H1 (cell line): ENCODE measurements at regions not wholly inside any gene's neighbourhood (a gene's known extent, or its start where the extent isn't known, plus 50 kb on each side); places are given as distances from the start of the nearest gene placed in this dataset.

Source experiments
- ATF3 ChIP-seq: IDR thresholded peaks from 2 replicates; pipeline ENCODE4 v1.6.1; 2011; ENCODE audit warnings: low read depth, mild to moderate bottlenecking, low read length; ENCODE audit not compliant: insufficient read depth
- BCL11A ChIP-seq, 2 experiments: IDR thresholded peaks; one replicate each; pipeline ENCODE4 v1.6.1; 2011; ENCODE audit warnings: low read depth in 2 of 2, low read length in 2 of 2, mild to moderate bottlenecking in 2 of 2
- CEBPB ChIP-seq: IDR thresholded peaks from 2 replicates; pipeline ENCODE4 v1.6.1; 2012; ENCODE audit warnings: low read depth, low read length
- CREB1 ChIP-seq: IDR thresholded peaks from 2 replicates; pipeline ENCODE4 v1.6.1; 2012; ENCODE audit warnings: inconsistent platforms
- CTBP2 ChIP-seq: IDR thresholded peaks from 2 replicates; pipeline ENCODE4 v1.7.0; 2011; ENCODE audit warnings: borderline replicate concordance, mild to moderate bottlenecking, moderate library complexity, mixed read lengths, low read length; ENCODE audit not compliant: insufficient read depth, insufficient read length
- EGR1 ChIP-seq: IDR thresholded peaks from 2 replicates; pipeline ENCODE4 v1.6.1; 2011; ENCODE audit warnings: low read depth, low read length, borderline replicate concordance
- EZH2 ChIP-seq: fragments of 200-600 bp; sonication (generic); IDR thresholded peaks from 2 replicates; pipeline ENCODE4 v1.7.1; 2012; ENCODE audit warnings: low read depth, mild to moderate bottlenecking, moderate library complexity, low read length, inconsistent platforms; ENCODE audit not compliant: severe bottlenecking
- GABPA ChIP-seq: IDR thresholded peaks from 2 replicates; pipeline ENCODE4 v1.6.1; 2011; ENCODE audit warnings: mild to moderate bottlenecking, low read length, moderate library complexity, borderline replicate concordance; ENCODE audit not compliant: insufficient read depth
- GTF2F1 ChIP-seq: IDR thresholded peaks from 2 replicates; pipeline ENCODE4 v1.6.1; 2012; ENCODE audit warnings: low read depth, low read length, improper control_type of control experiment, borderline replicate concordance
- HDAC2 ChIP-seq, 2 experiments: fragments of 300-600 bp in 1 of 2; sonication (generic) in 1 of 2; IDR thresholded peaks; 2 replicates each; pipeline ENCODE4 v1.6.1; 2011 to 2012; ENCODE audit warnings: low read depth in 2 of 2, low read length in 2 of 2, mild to moderate bottlenecking in 2 of 2, moderate library complexity in 2 of 2, borderline replicate concordance in 1 of 2, inconsistent platforms in 1 of 2
- KDM4A ChIP-seq: IDR thresholded peaks from one replicate; pipeline ENCODE4 v1.7.1; 2012; ENCODE audit warnings: low read depth, mild to moderate bottlenecking, moderate library complexity, low read length, inconsistent platforms; ENCODE audit not compliant: severe bottlenecking
- KDM5A ChIP-seq: fragments of 200-600 bp; IDR thresholded peaks from 2 replicates; pipeline ENCODE4 v1.7.1; 2012; ENCODE audit warnings: mild to moderate bottlenecking, low read length, inconsistent platforms, mixed read lengths
- MAFK ChIP-seq: IDR thresholded peaks from 2 replicates; pipeline ENCODE4 v1.6.1; 2012; ENCODE audit warnings: low read depth, mild to moderate bottlenecking, improper control_type of control experiment, low read length
- POLR2AphosphoS5 ChIP-seq: IDR thresholded peaks from 2 replicates; pipeline ENCODE4 v1.6.1; 2011; ENCODE audit warnings: low read depth, low read length
- POU5F1 ChIP-seq: IDR thresholded peaks from 2 replicates; pipeline ENCODE4 v1.6.1; 2011; ENCODE audit warnings: low read depth, mild to moderate bottlenecking, low read length, moderate library complexity
- RAD21 ChIP-seq, 2 experiments: IDR thresholded peaks in 1 of 2; conservative IDR thresholded peaks in 1 of 2; 2 replicates each; pipeline ENCODE4 v1.6.1; 2011; ENCODE audit warnings: low read depth in 2 of 2, low read length in 2 of 2, improper control_type of control experiment in 1 of 2, inconsistent platforms in 1 of 2, mild to moderate bottlenecking in 1 of 2, moderate library complexity in 1 of 2
- RXRA ChIP-seq: IDR thresholded peaks from 2 replicates; pipeline ENCODE4 v1.6.1; 2011; ENCODE audit warnings: low read depth, mild to moderate bottlenecking, low read length, moderate library complexity; ENCODE audit not compliant: insufficient read depth
- SAP30 ChIP-seq: fragments of 300-600 bp; sonication (generic); IDR thresholded peaks from 2 replicates; pipeline ENCODE4 v1.7.1; 2012; ENCODE audit warnings: low read length, moderate library complexity, mild to moderate bottlenecking, inconsistent platforms; ENCODE audit not compliant: insufficient read depth, insufficient replicate concordance
- SIN3A ChIP-seq, 2 experiments: IDR thresholded peaks in 1 of 2; conservative IDR thresholded peaks in 1 of 2; 2 replicates each; pipeline ENCODE4 v1.6.1; 2011 to 2012; ENCODE audit warnings: low read length in 2 of 2, improper control_type of control experiment in 1 of 2, low read depth in 1 of 2, mild to moderate bottlenecking in 1 of 2
- SIX5 ChIP-seq: IDR thresholded peaks from 2 replicates; pipeline ENCODE4 v1.6.1; 2011; ENCODE audit warnings: mild to moderate bottlenecking, low read depth, low read length
- SUZ12 ChIP-seq: fragments of 200-600 bp; sonication (generic); IDR thresholded peaks from 2 replicates; pipeline ENCODE4 v1.6.1; 2012; ENCODE audit warnings: mild to moderate bottlenecking, inconsistent platforms, low read length, moderate library complexity, mixed read lengths
- TCF12 ChIP-seq: IDR thresholded peaks from 2 replicates; pipeline ENCODE4 v1.6.1; 2011; ENCODE audit warnings: low read depth, mild to moderate bottlenecking, low read length
- TEAD4 ChIP-seq: IDR thresholded peaks from 2 replicates; pipeline ENCODE4 v1.6.1; 2012; ENCODE audit warnings: low read depth, low read length, inconsistent platforms, mixed read lengths
- YY1 ChIP-seq: IDR thresholded peaks from 2 replicates; pipeline ENCODE4 v1.6.1; 2011; ENCODE audit warnings: low read depth, mild to moderate bottlenecking, low read length

GRCh38 chr2:201972621-201973255 lies 60.9 kb upstream of the FZD7 start (continued):
- TF ChIP-seq EGR1 (no peak), SAP30 (no peak), TCF12 (peak; percentile 92; the same call in 1 of the 2 replicates), KDM4A (no peak), GTF2F1 (no peak), POU5F1 (peak; percentile 98), GABPA (no peak), TEAD4 (peak; percentile 93), MAFK (no peak; the same call in 1 of the 2 replicates), ATF3 (no peak), YY1 (peak; percentile 56), BCL11A (IDR thresholded peaks at IDR 0.05; ENCODE audit: low read depth in 2 of 2, low read length in 2 of 2) (no peak), SIN3A (conservative IDR thresholded peaks at IDR 0.05 in 1 of 2, IDR thresholded peaks at IDR 0.05 in 1 of 2; ENCODE audit: low read depth in 1 of 2, low read length in 2 of 2) (peak in 1 of 2 experiments; percentile 55; a peak in 1 of 4 replicates), CREB1 (peak; percentile 47; the same call in 1 of the 2 replicates), KDM5A (no peak), RAD21 (IDR thresholded peaks at IDR 0.05 in 1 of 2, conservative IDR thresholded peaks at IDR 0.05 in 1 of 2; ENCODE audit: low read depth in 2 of 2, low read length in 2 of 2) (peak; percentile 6 to 24; a peak in 2 of 4 replicates), EZH2 (no peak), SUZ12 (no peak), SIX5 (no peak), HDAC2 (IDR thresholded peaks at IDR 0.05; ENCODE audit: borderline replicate concordance in 1 of 2, low read depth in 2 of 2, low read length in 2 of 2) (peak; percentile 70 to 84; a peak in 2 of 4 replicates), CEBPB (no peak), CTBP2 (peak; percentile 99), POLR2AphosphoS5 (peak; percentile 47), RXRA (0 out of 2 replicates have a peak, but pooled peaks have one; percentile 1)
